WTC11 (cell line): ENCODE measurements at regions not wholly inside any gene's neighbourhood (a gene's known extent, or its start where the extent isn't known, plus 50 kb on each side); places are given as distances from the start of the nearest gene placed in this dataset.
"Not testable (repeated sequence)": the region's sequence is repeated elsewhere in the genome, so short reads cannot be mapped to it uniquely, and the experiment has no call there.

ENCODE experiments used
- ATAC-seq: fragments of 200-7000 bp; cut with Tn5 transposase; 2 replicates; pipeline ENCODE4 v1.10.0; 2021; ENCODE audit warnings: mild to moderate bottlenecking, moderate library complexity
- CTCF ChIA-PET: fragments of 300-600 bp; sonication (Branson Sonifier 250); formaldehyde crosslinking; loops from one replicate; lab custom pipeline; 2021; ENCODE audit warnings: antibody characterized with exemption; lab: Charles Lee
- POLR2A ChIA-PET: fragments of 350-600 bp; sonication (Branson Sonifier 250); formaldehyde crosslinking; loops from one replicate; lab custom pipeline; 2021; ENCODE audit warnings: antibody characterized with exemption; lab: Charles Lee
- DNase-seq: peaks from one replicate; pipeline ENCODE4 v3.0.0; 2021; ENCODE audit warnings: low spot score
- H3K27ac Mint-ChIP-seq: 2 replicates; pipeline ENCODE4 v1.8.0; 2021; ENCODE audit warnings: mixed read lengths
- H3K27me3 Mint-ChIP-seq: 2 replicates; pipeline ENCODE4 v1.8.0; 2021; ENCODE audit warnings: low read depth, mild to moderate bottlenecking, moderate library complexity, mixed read lengths
- H3K36me3 Mint-ChIP-seq: 2 replicates; pipeline ENCODE4 v1.8.0; 2021; ENCODE audit warnings: mixed read lengths
- H3K4me1 Mint-ChIP-seq: 2 replicates; pipeline ENCODE4 v1.8.0; 2022; ENCODE audit warnings: mixed read lengths
- H3K4me3 Mint-ChIP-seq: 2 replicates; pipeline ENCODE4 v1.8.0; 2021; ENCODE audit warnings: mild to moderate bottlenecking, moderate library complexity, mixed read lengths
- H3K9me3 Mint-ChIP-seq: 2 replicates; pipeline ENCODE4 v1.8.0; 2021; ENCODE audit warnings: mixed read lengths
- CBFB ChIP-seq: sonication (generic); formaldehyde crosslinking; IDR thresholded peaks from 2 replicates; pipeline ENCODE4 v1.8.1; 2022; ENCODE audit warnings: mild to moderate bottlenecking, low read depth, missing genetic modification reagents
- CTCF ChIP-seq: fragments of 200-600 bp; IDR thresholded peaks from 2 replicates; pipeline ENCODE4 v1.8.0; 2022; ENCODE audit warnings: antibody characterized with exemption
- JUN ChIP-seq: sonication (generic); formaldehyde crosslinking; IDR thresholded peaks from 2 replicates; pipeline ENCODE4 v1.8.0; 2023; ENCODE audit warnings: mild to moderate bottlenecking, missing genetic modification reagents
- MLX ChIP-seq: sonication (generic); formaldehyde crosslinking; IDR thresholded peaks from 2 replicates; pipeline ENCODE4 v1.8.1; 2023; ENCODE audit warnings: mild to moderate bottlenecking, missing genetic modification reagents, moderate library complexity
- RELA ChIP-seq: sonication (generic); formaldehyde crosslinking; IDR thresholded peaks from 2 replicates; pipeline ENCODE4 v1.8.1; 2022; ENCODE audit warnings: missing genetic modification reagents, mild to moderate bottlenecking, borderline replicate concordance
- TCF7 ChIP-seq: sonication (generic); formaldehyde crosslinking; IDR thresholded peaks from 2 replicates; pipeline ENCODE4 v1.8.0; 2022; ENCODE audit warnings: mild to moderate bottlenecking, low read depth, missing genetic modification reagents, moderate library complexity
- TEAD1 ChIP-seq: sonication (generic); formaldehyde crosslinking; IDR thresholded peaks from 2 replicates; pipeline ENCODE4 v1.8.0; 2022; ENCODE audit warnings: mild to moderate bottlenecking, missing genetic modification reagents
- TP53 ChIP-seq: sonication (generic); formaldehyde crosslinking; IDR thresholded peaks from 2 replicates; pipeline ENCODE4 v1.8.1; 2023; ENCODE audit warnings: mild to moderate bottlenecking, missing genetic modification reagents
- USF2 ChIP-seq: sonication (generic); formaldehyde crosslinking; IDR thresholded peaks from 2 replicates; pipeline ENCODE4 v1.8.1; 2023; ENCODE audit warnings: mild to moderate bottlenecking, missing genetic modification reagents, moderate library complexity

GRCh38 chr10:63976538-63976937 lies 455.3 kb downstream of the REEP3 start:
- peak; percentile 62 for TF ChIP-seq USF2 (CRISPR knock-in tag)
- no peak for TF ChIP-seq TP53 (CRISPR knock-in tag)
- TF ChIP-seq CTCF, result peak; percentile 73
- H3K4me1 Mint-ChIP-seq, result peaks cover 2% of the 10 kb centered on the region; the same call in 1 of the 2 replicates
- DNase-seq (peak; percentile 75), ATAC-seq (peak; percentile 93)
- no peaks in the 10 kb centered on the region for H3K36me3 Mint-ChIP-seq
- H3K27ac Mint-ChIP-seq, result no peak overlapping the region
- ChIA-PET POLR2A (no interaction called here), CTCF (interaction anchor here (0.7 to 7.2 kb wide), 28 partner anchors 10 to 256 kb away, joined by 3 to 188 read pairs (median 6); no protein-coding TSS in a partner anchor)
- H3K27me3 Mint-ChIP-seq, result no peaks in the 10 kb centered on the region; the same call in none of the 2 replicates
- H3K4me3 Mint-ChIP-seq, result no peak overlapping the region
- H3K9me3 Mint-ChIP-seq, result peaks cover 13% of the 10 kb centered on the region

GRCh38 chr10:63977329-63977923 lies 456.2 kb downstream of the REEP3 start:
- peaks cover 18% of the 10 kb centered on the region for H3K9me3 Mint-ChIP-seq
- no peak overlapping the region for H3K4me3 Mint-ChIP-seq
- DNase-seq (peak; percentile 60), ATAC-seq (peak; percentile 60)
- H3K27me3 Mint-ChIP-seq, result no peaks in the 10 kb centered on the region; the same call in none of the 2 replicates
- H3K4me1 Mint-ChIP-seq, result peaks cover 2% of the 10 kb centered on the region; the same call in 1 of the 2 replicates
- H3K36me3 Mint-ChIP-seq, result no peaks in the 10 kb centered on the region
- POLR2A ChIA-PET, result interaction anchor here (0.5 kb wide), 1 partner anchor 1506 kb away, joined by 3 read pairs; no protein-coding TSS in a partner anchor
- TF ChIP-seq CTCF (peak; percentile 53), CBFB (CRISPR knock-in tag) (no peak), RELA (CRISPR knock-in tag) (no peak), TCF7 (CRISPR knock-in tag) (no peak), JUN (CRISPR knock-in tag) (no peak), MLX (no peak), TEAD1 (CRISPR knock-in tag) (no peak)
- TF ChIP-seq, all 79 proteins: peak for 1
- CTCF ChIA-PET, result interaction anchor here (0.6 to 7.2 kb wide), 57 partner anchors 9 to 399 kb away, joined by 3 to 188 read pairs (median 4); no protein-coding TSS in a partner anchor
- H3K27ac Mint-ChIP-seq, result no peak overlapping the region

GRCh38 chr10:63980870-63981269 lies 459.7 kb downstream of the REEP3 start:
- DNase-seq, H3K27ac Mint-ChIP-seq, H3K27me3 Mint-ChIP-seq, POLR2A ChIA-PET, H3K4me1 Mint-ChIP-seq, ATAC-seq, H3K4me3 Mint-ChIP-seq, CTCF ChIA-PET: not testable (repeated sequence)
- H3K36me3 Mint-ChIP-seq, result peaks cover 23% of the 10 kb centered on the region
- H3K9me3 Mint-ChIP-seq, result peaks cover 49% of the 10 kb centered on the region

GRCh38 chr10:63984061-63984460 lies 462.9 kb downstream of the REEP3 start:
- Mint-ChIP-seq H3K9me3 (peaks cover 73% of the 10 kb centered on the region), H3K36me3 (peaks cover 37% of the 10 kb centered on the region)
- H3K27ac Mint-ChIP-seq, POLR2A ChIA-PET, H3K4me1 Mint-ChIP-seq, DNase-seq, H3K4me3 Mint-ChIP-seq, ATAC-seq, H3K27me3 Mint-ChIP-seq, CTCF ChIA-PET: not testable (repeated sequence)
